ENCODE measurements at regions not wholly inside any gene's neighbourhood (a gene's known extent, or its start where the extent isn't known, plus 50 kb on each side); places are given as distances from the start of the nearest gene placed in this dataset.

- DNase-seq, result no peak
- Histone ChIP-seq H3K27me3 (no peaks in the 10 kb centered on the region), H3K27ac (no peak overlapping the region), H3K4me3 (no peak overlapping the region), H3K36me3 (no peaks in the 10 kb centered on the region), H3K4me1 (ENCODE audit: insufficient read depth) (no peaks in the 10 kb centered on the region), H3K9me3 (no peaks in the 10 kb centered on the region)
- TF ChIP-seq CTCF (IDR thresholded peaks at IDR 0.05), result no peak
- TF ChIP-seq EP300 (IDR thresholded peaks at IDR 0.05), result no peak
- TF ChIP-seq POLR2A (IDR thresholded peaks at IDR 0.05), result no peak
- intact Hi-C loops (cut with DNase I), result no loop called here
Observed at GRCh38 chr13:65090186-65090585, 2139.9 kb downstream of the PCDH9 start.

GRCh38 chr13:65088906-65089305 lies 2141.2 kb downstream of the PCDH9 start:
- no peak overlapping the region for H3K27ac ChIP-seq
- H3K36me3 ChIP-seq, result no peaks in the 10 kb centered on the region
- H3K9me3 ChIP-seq, result no peaks in the 10 kb centered on the region
- no peak overlapping the region for H3K4me3 ChIP-seq
- TF ChIP-seq EP300 (IDR thresholded peaks at IDR 0.05) (no peak), CTCF (IDR thresholded peaks at IDR 0.05) (no peak), POLR2A (IDR thresholded peaks at IDR 0.05) (no peak)
- no peaks in the 10 kb centered on the region for H3K27me3 ChIP-seq
- intact Hi-C loops (cut with DNase I), result no loop called here
- H3K4me1 ChIP-seq (ENCODE audit: insufficient read depth), result no peaks in the 10 kb centered on the region
- DNase-seq, result no peak

- TF ChIP-seq POLR2A (IDR thresholded peaks at IDR 0.05) (no peak), CTCF (IDR thresholded peaks at IDR 0.05) (no peak), EP300 (IDR thresholded peaks at IDR 0.05) (no peak)
- H3K9me3 ChIP-seq, result no peaks in the 10 kb centered on the region
- intact Hi-C loops (cut with DNase I), result no loop called here
- H3K27me3 ChIP-seq, result no peaks in the 10 kb centered on the region
- WGBS, 3 donors, result 91 to 97% (median 91%) methylated on average over 6 of the region's 6 CpGs
- H3K4me3 ChIP-seq, result no peak overlapping the region
- no peaks in the 10 kb centered on the region for H3K36me3 ChIP-seq
- H3K27ac ChIP-seq, result no peak overlapping the region
- no peak for DNase-seq
- no peaks in the 10 kb centered on the region for H3K4me1 ChIP-seq (ENCODE audit: insufficient read depth)
Observed at GRCh38 chr13:65085977-65086376, 2144.2 kb downstream of the PCDH9 start.

DNA sequence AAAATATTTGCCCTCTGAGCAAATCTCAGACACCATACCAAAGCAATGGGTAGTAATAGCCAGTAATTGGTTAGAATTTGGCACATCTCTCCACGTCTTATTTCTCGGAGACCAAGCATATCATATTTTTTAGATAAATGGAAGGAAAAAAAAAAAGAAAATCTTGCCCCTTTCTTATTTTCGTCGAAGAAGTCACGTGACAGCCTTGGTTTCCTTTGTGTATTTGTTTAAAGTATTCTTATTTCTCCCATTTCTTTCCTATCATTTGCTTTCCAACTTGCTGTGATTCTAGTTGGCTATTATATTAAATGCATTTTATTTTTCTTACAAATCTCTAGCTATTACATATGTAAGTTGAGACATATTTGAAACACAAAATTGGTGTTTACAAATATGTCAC lies 2155.9 kb downstream of the PCDH9 start:
- no peak overlapping the region for H3K27ac ChIP-seq
- H3K4me1 ChIP-seq (ENCODE audit: insufficient read depth), result no peaks in the 10 kb centered on the region
- H3K9me3 ChIP-seq, result no peaks in the 10 kb centered on the region
- no peak overlapping the region for H3K4me3 ChIP-seq
- no peak for DNase-seq
- WGBS, 3 donors, result 63 to 68% (median 67%) methylated on average over 5 of the region's 5 CpGs
- intact Hi-C loops (cut with DNase I), result no loop called here
- H3K36me3 ChIP-seq, result no peaks in the 10 kb centered on the region
- no peak for TF ChIP-seq CTCF (IDR thresholded peaks at IDR 0.05)
- no peak for TF ChIP-seq POLR2A (IDR thresholded peaks at IDR 0.05)
- no peak for TF ChIP-seq EP300 (IDR thresholded peaks at IDR 0.05)
- no peaks in the 10 kb centered on the region for H3K27me3 ChIP-seq

DNA sequence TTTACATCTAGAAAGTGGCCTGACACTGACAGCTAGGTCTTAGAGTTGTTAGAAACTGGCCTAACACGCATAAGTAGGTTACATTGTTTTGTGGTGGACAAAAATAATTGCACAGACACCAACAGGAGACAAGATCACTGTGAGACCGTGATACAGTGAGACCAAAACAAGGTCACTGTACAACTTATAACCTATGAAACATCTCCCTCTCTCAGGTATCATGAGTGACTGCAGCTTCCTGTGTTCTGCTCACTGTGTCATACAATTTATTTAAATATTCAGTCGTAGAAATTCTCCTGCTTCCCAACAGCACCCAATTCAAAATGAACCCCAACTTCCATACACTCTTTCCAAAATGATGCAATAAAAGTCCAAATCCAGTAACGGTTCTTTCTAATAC lies 2165.2 kb downstream of the PCDH9 start:
- H3K4me3 ChIP-seq, result no peak overlapping the region
- intact Hi-C loops (cut with DNase I), result no loop called here
- H3K27ac ChIP-seq, result no peak overlapping the region
- TF ChIP-seq CTCF (IDR thresholded peaks at IDR 0.05) (no peak), EP300 (IDR thresholded peaks at IDR 0.05) (no peak), POLR2A (IDR thresholded peaks at IDR 0.05) (no peak)
- DNase-seq, result no peak
- H3K36me3 ChIP-seq, result no peaks in the 10 kb centered on the region
- no peaks in the 10 kb centered on the region for H3K9me3 ChIP-seq
- no peaks in the 10 kb centered on the region for H3K4me1 ChIP-seq (ENCODE audit: insufficient read depth)
- no peaks in the 10 kb centered on the region for H3K27me3 ChIP-seq
- 76 to 82% (median 77%) methylated on average over 4 of the region's 4 CpGs for WGBS, 3 donors

Data from ovary (tissue), 7 donors.